ENCODE measurements at regions not wholly inside any gene's neighbourhood (a gene's known extent, or its start where the extent isn't known, plus 50 kb on each side); places are given as distances from the start of the nearest gene placed in this dataset.
"Not testable (repeated sequence)": the region's sequence is repeated elsewhere in the genome, so short reads cannot be mapped to it uniquely, and the experiment has no call there.

GRCh38 chr10:4186849-4187540 lies 402.0 kb upstream of the KLF6 start:
- no peak for DNase-seq

GRCh38 chr10:4183761-4184261 lies 398.8 kb upstream of the KLF6 start:
- no peak for DNase-seq

GRCh38 chr10:4181621-4182049 lies 396.6 kb upstream of the KLF6 start:
- no peak for DNase-seq

GRCh38 chr10:4181081-4181480 lies 396.1 kb upstream of the KLF6 start:
- DNase-seq, result no peak

GRCh38 chr10:4177791-4178190 lies 392.8 kb upstream of the KLF6 start:
- DNase-seq, result no peak

GRCh38 chr10:4176500-4177281 lies 391.7 kb upstream of the KLF6 start:
- no peak for DNase-seq

- no peak for DNase-seq
Observed at GRCh38 chr10:4174197-4174596, 389.2 kb upstream of the KLF6 start.

- no peak for DNase-seq
Observed at GRCh38 chr10:4170633-4171314, 385.8 kb upstream of the KLF6 start.

GRCh38 chr10:4170181-4170580 lies 385.2 kb upstream of the KLF6 start:
- DNase-seq, result no peak

- DNase-seq, result no peak
Observed at GRCh38 chr10:4169448-4169847, 384.4 kb upstream of the KLF6 start.

- DNase-seq, result no peak
Observed at GRCh38 chr10:4167216-4167615, 382.2 kb upstream of the KLF6 start.

GRCh38 chr10:4162571-4163286 lies 377.7 kb upstream of the KLF6 start:
- DNase-seq, result no peak

GRCh38 chr10:4159173-4159572 lies 374.2 kb upstream of the KLF6 start:
- no peak for DNase-seq

GRCh38 chr10:4154191-4154715 lies 369.2 kb upstream of the KLF6 start:
- DNase-seq, result no peak

- no peak for DNase-seq
Observed at GRCh38 chr10:4151466-4151865, 366.5 kb upstream of the KLF6 start.

GRCh38 chr10:4150676-4151075 lies 365.7 kb upstream of the KLF6 start:
- DNase-seq, result no peak

GRCh38 chr10:4149460-4149859 lies 364.5 kb upstream of the KLF6 start:
- DNase-seq, result not testable (repeated sequence)

GRCh38 chr10:4147245-4147644 lies 362.2 kb upstream of the KLF6 start:
- no peak for DNase-seq

GRCh38 chr10:4144817-4145216 lies 359.8 kb upstream of the KLF6 start:
- DNase-seq, result no peak

GRCh38 chr10:4141471-4141870 lies 356.5 kb upstream of the KLF6 start:
- no peak for DNase-seq

- DNase-seq, result no peak
Observed at GRCh38 chr10:4138146-4138721, 353.2 kb upstream of the KLF6 start.

GRCh38 chr10:4137299-4137698 lies 352.3 kb upstream of the KLF6 start:
- no peak for DNase-seq

Measured in COR-L47 (cell line).